K562 (cell line): ENCODE measurements at regions not wholly inside any gene's neighbourhood (a gene's known extent, or its start where the extent isn't known, plus 50 kb on each side); places are given as distances from the start of the nearest gene placed in this dataset.
"Not testable (repeated sequence)": the region's sequence is repeated elsewhere in the genome, so short reads cannot be mapped to it uniquely, and the experiment has no call there.

Source experiments
- ATAC-seq: fragments of 200-7000 bp; cut with Tn5 transposase; 3 replicates; pipeline ENCODE4 v1.9.1; 2020; ENCODE audit warnings: moderate library complexity
- BruUV-seq: library from RNA; stranded (reverse); fragments of 400-500 nt; replicated peaks from 2 replicates; lab custom pipeline; 2021; lab: Mats Ljungman, UMichigan
- CTCF ChIA-PET: fragments of 300-600 bp; formaldehyde crosslinking; extraction: SDS; loops from one replicate; lab custom pipeline; 2021; ENCODE audit warnings: low intra/inter-chr PET ratio; lab: Yijun Ruan, JAX
- POLR2A ChIA-PET: fragments of 300-600, 350-650 bp; sonication (Branson Sonifier 250); formaldehyde crosslinking; extraction: SDS; loops from one replicate; lab custom pipeline; 2021; ENCODE audit warnings: antibody characterized with exemption, inconsistent platforms; lab: Yijun Ruan, JAX
- DNase-seq, 4 experiments: peaks; one replicate each; pipeline versions ENCODE4 v3.0.0 to v3.0.0-alpha.2; 2011 to 2018; ENCODE audit warnings: low spot score in 3 of 4, mixed read lengths in 3 of 4; ENCODE audit errors: extremely low read depth in 1 of 4
- FAIRE-seq: peaks from 2 replicates; lab custom pipeline; 2011; peaks lifted over from hg19 to GRCh38; lab: Jason Lieb, UNC
- H2AFZ ChIP-seq: 2 replicates; pipeline ENCODE4 v1.6.0; 2011; ENCODE audit warnings: low read depth, low read length, control low read depth, inconsistent platforms
- H3K27ac ChIP-seq: fragments of 200-600 bp; 3 replicates; pipeline ENCODE4 v1.8.0; 2011; ENCODE audit warnings: low read depth, mild to moderate bottlenecking, control low read depth, inconsistent platforms, low read length, moderate library complexity, mixed read lengths; ENCODE audit errors: extremely low read depth
- H3K27me3 ChIP-seq, 2 experiments: fragments of 300-600 bp in 1 of 2; 2 replicates in 1 of 2; 3 replicates in 1 of 2; pipeline versions ENCODE4 v1.6.0 to v1.8.0; 2011; ENCODE audit warnings: inconsistent platforms in 2 of 2, low read length in 2 of 2, mild to moderate bottlenecking in 1 of 2, mixed read lengths in 1 of 2, moderate library complexity in 1 of 2; ENCODE audit not compliant: control insufficient read depth in 2 of 2, insufficient read depth in 2 of 2
- H3K36me3 ChIP-seq: fragments of 300-600 bp; 3 replicates; pipeline ENCODE4 v1.8.0; 2011; ENCODE audit warnings: mild to moderate bottlenecking, low read length, inconsistent platforms; ENCODE audit not compliant: control insufficient read depth, insufficient read depth
- H3K4me1 ChIP-seq, 2 experiments: fragments of 200-600 bp in 1 of 2; replicated peaks in 1 of 2; 2 replicates in 1 of 2; 3 replicates in 1 of 2; pipeline versions ENCODE4 v1.5.1 to v1.8.0; 2011; ENCODE audit warnings: inconsistent platforms in 2 of 2, low read length in 2 of 2, mild to moderate bottlenecking in 1 of 2, mixed read lengths in 1 of 2, moderate library complexity in 1 of 2; ENCODE audit not compliant: control insufficient read depth in 2 of 2, insufficient read depth in 2 of 2
- H3K4me2 ChIP-seq: 2 replicates; pipeline ENCODE4 v1.6.1; 2011; ENCODE audit warnings: low read length, control low read depth, inconsistent platforms, mixed read lengths; ENCODE audit not compliant: insufficient read depth
- H3K4me3 ChIP-seq: fragments of 200-600 bp; sonication (generic), shearing (Covaris generic); 2 replicates; pipeline ENCODE4 v1.5.1; 2016; ENCODE audit warnings: control low read depth, inconsistent platforms
- H3K79me2 ChIP-seq: fragments of 200-600 bp; 3 replicates; pipeline ENCODE4 v1.8.0; 2011; ENCODE audit warnings: low read length, inconsistent platforms; ENCODE audit not compliant: control insufficient read depth, insufficient read depth
- H3K9ac ChIP-seq, 2 experiments: 2 replicates each; pipeline versions ENCODE4 v1.6.0 to v1.6.1; 2011; ENCODE audit warnings: low read depth in 2 of 2, low read length in 2 of 2, control low read depth in 1 of 2, inconsistent platforms in 1 of 2, mild to moderate bottlenecking in 1 of 2, mixed read lengths in 1 of 2; ENCODE audit not compliant: insufficient read depth in 1 of 2
- H3K9me1 ChIP-seq: one replicate; pipeline ENCODE4 v1.6.0; 2011; ENCODE audit warnings: inconsistent platforms, mild to moderate bottlenecking, low read length, moderate library complexity; ENCODE audit not compliant: control insufficient read depth, insufficient read depth
- H3K9me3 ChIP-seq: replicated peaks from 2 replicates; pipeline ENCODE4 v1.5.1; 2011; ENCODE audit warnings: low read depth, low read length, inconsistent platforms; ENCODE audit not compliant: control insufficient read depth, insufficient read depth
- H4K20me1 ChIP-seq: replicated peaks from 2 replicates; pipeline ENCODE4 v1.6.1; 2011; ENCODE audit warnings: low read length, inconsistent platforms, mixed read lengths; ENCODE audit not compliant: control insufficient read depth, insufficient read depth
- BRF1 ChIP-seq: IDR thresholded peaks from 3 replicates; pipeline ENCODE4 v1.6.1; 2011; ENCODE audit warnings: borderline replicate concordance, mild to moderate bottlenecking; ENCODE audit not compliant: insufficient read length; ENCODE audit errors: extremely low read depth
- ZNF133 ChIP-seq: fragments of 250-450 bp; sonication (Bioruptor Pico); IDR thresholded peaks from 2 replicates; pipeline ENCODE4 v1.4.0; 2020; ENCODE audit warnings: mild to moderate bottlenecking
- ZNF347 ChIP-seq: fragments of 450-650 bp; formaldehyde crosslinking; IDR thresholded peaks from 2 replicates; pipeline ENCODE4 v1.4.0; 2020; ENCODE audit warnings: low read depth, mild to moderate bottlenecking, moderate library complexity
- whole genome bisulfite sequencing: fragments of 100-300 bp; shearing (Covaris generic); methylation state at CpG from one replicate; pipeline ENCODE4 v1.1.6; 2016; ENCODE audit warnings: low coverage, mixed read lengths; ENCODE audit not compliant: insufficient coverage; ENCODE audit errors: missing lambda C conversion rate; 5-methylcytosine and 5-hydroxymethylcytosine counted together
- in situ Hi-C: fragments of 300-500 bp; cut with MboI; formaldehyde crosslinking; loops from 4 replicates; pipeline ENCODE4 v1.15.0; 2018; ENCODE audit warnings: inconsistent platforms, mixed read lengths
- intact Hi-C: fragments of 100-400 bp; cut with micrococcal nuclease; formaldehyde crosslinking; loops from 2 replicates; pipeline ENCODE4 v1.14.2; 2022

- DNase-seq, POLR2A ChIA-PET, ATAC-seq, BruUV-seq, intact Hi-C loops, H3K4me2 ChIP-seq, CTCF ChIA-PET, H3K27ac ChIP-seq, H3K9ac ChIP-seq, H3K27me3 ChIP-seq, in situ Hi-C loops, H3K4me1 ChIP-seq, H2AFZ ChIP-seq, H4K20me1 ChIP-seq, FAIRE-seq, H3K9me1 ChIP-seq, H3K36me3 ChIP-seq, H3K4me3 ChIP-seq, H3K9me3 ChIP-seq, H3K79me2 ChIP-seq: not testable (repeated sequence)
- 0% methylated on average over 1 of the region's 4 CpGs for WGBS
Observed at GRCh38 chr4:159595101-159595500, 492.2 kb downstream of the RAPGEF2 start.

- WGBS = 0% methylated on average over 2 of the region's 2 CpGs
- ChIA-PET POLR2A (no interaction called here), CTCF (no interaction called here)
- Histone ChIP-seq H4K20me1 (no peaks in the 10 kb centered on the region), H3K36me3 (no peaks in the 10 kb centered on the region), H3K9ac (no peak overlapping the region), H3K9me1 (no peaks in the 10 kb centered on the region), H3K4me1 (no peaks in the 10 kb centered on the region), H3K4me3 (no peak overlapping the region), H3K79me2 (no peaks in the 10 kb centered on the region), H3K9me3 (no peaks in the 10 kb centered on the region), H3K27me3 (no peaks in the 10 kb centered on the region), H3K27ac (no peak overlapping the region), H2AFZ (no peak overlapping the region), H3K4me2 (no peak overlapping the region)
- intact Hi-C loops = no loop called here
- ATAC-seq (no peak), DNase-seq (no peak), FAIRE-seq (no peak)
- in situ Hi-C loops = no loop called here
- TF ChIP-seq ZNF133 (CRISPR knock-in tag) = no peak
- TF ChIP-seq BRF1 = no peak
- TF ChIP-seq ZNF347 (CRISPR knock-in tag) = no peak
- BruUV-seq = no TSS peak
Observed at GRCh38 chr4:159598602-159599001, 495.7 kb downstream of the RAPGEF2 start.
